Endothelial cell of umbilical vein (primary cell): ENCODE measurements at regions not wholly inside any gene's neighbourhood (a gene's known extent, or its start where the extent isn't known, plus 50 kb on each side); places are given as distances from the start of the nearest gene placed in this dataset.

ENCODE experiments used
- BruUV-seq: library from RNA; stranded (reverse); fragments of 400-500 nt; replicated peaks from 2 replicates; lab custom pipeline; 2021; lab: Mats Ljungman, UMichigan
- CTCF ChIA-PET: fragments of 300-600, 350-600 bp; sonication (Branson Sonifier 250); formaldehyde crosslinking; loops from one replicate; lab custom pipeline; 2021; ENCODE audit warnings: antibody characterized with exemption, inconsistent platforms; lab: Charles Lee
- POLR2A ChIA-PET: fragments of 300-600, 350-600 bp; sonication (Branson Sonifier 250); formaldehyde crosslinking; loops from one replicate; lab custom pipeline; 2021; ENCODE audit warnings: antibody characterized with exemption, inconsistent platforms; lab: Charles Lee
- DNase-seq: peaks from one replicate; pipeline ENCODE4 v3.0.0-alpha.2; 2011; ENCODE audit warnings: low read depth, low spot score
- FAIRE-seq: peaks from 2 replicates; lab custom pipeline; 2011; peaks lifted over from hg19 to GRCh38; lab: Jason Lieb, UNC
- H2AFZ ChIP-seq: 2 replicates; pipeline ENCODE4 v1.6.0; 2012; ENCODE audit warnings: low read depth, low read length, control low read depth, inconsistent platforms
- H3K27ac ChIP-seq: 2 replicates; pipeline ENCODE4 v1.5.1; 2011; ENCODE audit warnings: low read depth, mild to moderate bottlenecking, control low read depth, low read length, moderate library complexity; ENCODE audit not compliant: insufficient read depth
- H3K27me3 ChIP-seq, 2 experiments: 2 replicates each; pipeline versions ENCODE4 v1.6.0 to v1.6.1; 2011; ENCODE audit warnings: low read length in 2 of 2, mixed read lengths in 1 of 2; ENCODE audit not compliant: control insufficient read depth in 2 of 2, insufficient read depth in 2 of 2
- H3K36me3 ChIP-seq, 2 experiments: 2 replicates in 1 of 2; 3 replicates in 1 of 2; pipeline ENCODE4 v1.5.1; 2011; ENCODE audit warnings: low read length in 2 of 2, mild to moderate bottlenecking in 1 of 2, moderate library complexity in 1 of 2; ENCODE audit not compliant: control insufficient read depth in 2 of 2, insufficient read depth in 2 of 2; ENCODE audit errors: extremely low read depth in 1 of 2
- H3K4me1 ChIP-seq: 3 replicates; pipeline ENCODE4 v1.5.1; 2011; ENCODE audit warnings: mild to moderate bottlenecking, low read length; ENCODE audit not compliant: control insufficient read depth, insufficient read depth; ENCODE audit errors: extremely low read depth
- H3K4me2 ChIP-seq: 2 replicates; pipeline ENCODE4 v1.6.1; 2011; ENCODE audit warnings: low read length, control low read depth, mixed read lengths; ENCODE audit not compliant: insufficient read depth
- H3K4me3 ChIP-seq, 3 experiments: fragments of 200-600 bp in 1 of 3; sonication (generic), shearing (Covaris generic) in 1 of 3; replicated peaks in 1 of 3; 2 replicates each; pipeline ENCODE4 v1.5.1; 2011 to 2016; ENCODE audit warnings: control low read depth in 3 of 3, low read length in 3 of 3, mild to moderate bottlenecking in 2 of 3, inconsistent platforms in 1 of 3, low read depth in 1 of 3, moderate library complexity in 1 of 3; ENCODE audit not compliant: insufficient read depth in 1 of 3
- H3K79me2 ChIP-seq: 2 replicates; pipeline ENCODE4 v1.6.0; 2012; ENCODE audit warnings: low read length, inconsistent platforms; ENCODE audit not compliant: control insufficient read depth, insufficient read depth
- H3K9ac ChIP-seq: replicated peaks from 2 replicates; pipeline ENCODE3; 2011; ENCODE audit warnings: low read length, control low read depth; ENCODE audit not compliant: insufficient read depth; ENCODE audit errors: extremely low read depth
- H3K9me1 ChIP-seq: replicated peaks from 3 replicates; pipeline ENCODE4 v1.6.0; 2011; ENCODE audit warnings: mild to moderate bottlenecking, low read length; ENCODE audit not compliant: control insufficient read depth, insufficient read depth; ENCODE audit errors: extremely low read depth
- H3K9me3 ChIP-seq: replicated peaks from 2 replicates; pipeline ENCODE4 v1.5.1; 2012; ENCODE audit warnings: low read length, inconsistent platforms; ENCODE audit not compliant: control insufficient read depth, insufficient read depth
- H4K20me1 ChIP-seq: replicated peaks from 2 replicates; pipeline ENCODE3; 2011; ENCODE audit warnings: mild to moderate bottlenecking, low read length; ENCODE audit not compliant: control insufficient read depth, insufficient read depth; ENCODE audit errors: extremely low read depth
- CTCF ChIP-seq, 2 donors: IDR thresholded peaks; 1 replicate in 1 of 2; 2 replicates in 1 of 2; pipeline ENCODE4 v1.5.1; 2011; ENCODE audit warnings: low read length in 2 of 2, mild to moderate bottlenecking in 2 of 2, moderate library complexity in 2 of 2, control low read depth in 1 of 2, inconsistent platforms in 1 of 2, low read depth in 1 of 2; ENCODE audit not compliant: insufficient read depth in 1 of 2; ENCODE audit errors: extremely low read depth in 1 of 2
- EZH2 ChIP-seq: IDR thresholded peaks from 2 replicates; pipeline ENCODE4 v1.6.1; 2012; ENCODE audit warnings: borderline replicate concordance, low read depth, mild to moderate bottlenecking, moderate library complexity, low read length, inconsistent platforms; ENCODE audit not compliant: severe bottlenecking
- FOS ChIP-seq: IDR thresholded peaks from 2 replicates; pipeline ENCODE4 v1.6.1; 2011; ENCODE audit warnings: mild to moderate bottlenecking, low read length, moderate library complexity, borderline replicate concordance; ENCODE audit not compliant: insufficient read depth
- GATA2 ChIP-seq: IDR thresholded peaks from 2 replicates; pipeline ENCODE4 v1.7.0; 2011; ENCODE audit warnings: low read depth, mild to moderate bottlenecking, moderate library complexity, mixed read lengths, low read length; ENCODE audit not compliant: insufficient read length, insufficient read depth
- JUN ChIP-seq: IDR thresholded peaks from 2 replicates; pipeline ENCODE4 v1.6.1; 2011; ENCODE audit warnings: borderline replicate concordance, low read depth; ENCODE audit not compliant: insufficient read length, insufficient read depth
- MAX ChIP-seq: IDR thresholded peaks from 2 replicates; pipeline ENCODE4 v1.6.1; 2011; ENCODE audit not compliant: insufficient read depth, insufficient read length
- MYC ChIP-seq: IDR thresholded peaks from one replicate; pipeline ENCODE4 v1.6.1; 2011; ENCODE audit warnings: mild to moderate bottlenecking, low read depth, low read length
- POLR2A ChIP-seq: IDR thresholded peaks from 2 replicates; pipeline ENCODE4 v1.6.1; 2012; ENCODE audit warnings: low read depth, mild to moderate bottlenecking, control low read depth, low read length
- POLR2AphosphoS5 ChIP-seq: IDR thresholded peaks from 2 replicates; pipeline ENCODE4 v1.6.1; 2012; ENCODE audit warnings: low read depth, mild to moderate bottlenecking, control low read depth, low read length, moderate library complexity; ENCODE audit not compliant: insufficient read depth
- dilution Hi-C: fragments of 300-500 bp; cut with MboI; formaldehyde crosslinking; loops from one replicate; pipeline ENCODE4 v1.15.0; 2019; ENCODE audit warnings: low sequenced_read_pairs; ENCODE audit not compliant: extremely low pct_ligation_motif_present
- intact Hi-C: fragments of 100-400 bp; cut with micrococcal nuclease; formaldehyde crosslinking; loops from one replicate; pipeline ENCODE4 v1.10.0; 2022

- dilution Hi-C loops = no loop called here
- H3K4me3 ChIP-seq = no peak overlapping the region
- H3K4me2 ChIP-seq = no peak overlapping the region
- intact Hi-C loops = loop anchor here (2.0 to 5.0 kb wide), 4 partner anchors 73 to 638 kb away; no protein-coding TSS in a partner anchor
- no peak for TF ChIP-seq GATA2
- no peak for TF ChIP-seq FOS
- TF ChIP-seq POLR2A = no peak
- TF ChIP-seq MAX = no peak
- no peak for TF ChIP-seq CTCF (IDR thresholded peaks at IDR 0.05; ENCODE audit: extremely low read depth in 1 of 2, insufficient read depth in 1 of 2, low read depth in 1 of 2, low read length in 2 of 2)
- no peak for TF ChIP-seq JUN
- TF ChIP-seq EZH2 = no peak
- no peak for TF ChIP-seq POLR2AphosphoS5
- no peak for TF ChIP-seq MYC
- no peaks in the 10 kb centered on the region for H3K36me3 ChIP-seq
- H3K27ac ChIP-seq = no peak overlapping the region
- no peaks in the 10 kb centered on the region for H4K20me1 ChIP-seq
- H3K9ac ChIP-seq = no peak overlapping the region
- no TSS peak for BruUV-seq
- no peak for DNase-seq
- no peaks in the 10 kb centered on the region for H3K79me2 ChIP-seq
- POLR2A ChIA-PET = no interaction called here
- no peaks in the 10 kb centered on the region for H3K9me3 ChIP-seq
- H3K9me1 ChIP-seq = no peaks in the 10 kb centered on the region
- H3K27me3 ChIP-seq = no peaks in the 10 kb centered on the region
- no peak for FAIRE-seq
- no peaks in the 10 kb centered on the region for H3K4me1 ChIP-seq
- CTCF ChIA-PET = interaction anchor here (1.0 kb wide), 1 partner anchor 443 kb away, joined by 5 read pairs; no protein-coding TSS in a partner anchor
- no peak overlapping the region for H2AFZ ChIP-seq
Observed at GRCh38 chr10:90149563-90149962, 448.2 kb downstream of the KIF20B start.
